ENCODE measurements at regions not wholly inside any gene's neighbourhood (a gene's known extent, or its start where the extent isn't known, plus 50 kb on each side); places are given as distances from the start of the nearest gene placed in this dataset.

GRCh38 chr2:79210274-79210917 lies 50.8 kb upstream of the REG3A start:
- no peak overlapping the region for H3K9ac ChIP-seq (ENCODE audit: insufficient read depth in 1 of 2, low read depth in 2 of 2, low read length in 2 of 2)
- H3K4me3 ChIP-seq = no peak overlapping the region
- CTCF ChIA-PET (ENCODE audit: low intra/inter-chr PET ratio) = no interaction called here
- intact Hi-C loops (cut with micrococcal nuclease) = no loop called here
- no peak overlapping the region for H2AFZ ChIP-seq (ENCODE audit: low read depth, low read length)
- POLR2A ChIA-PET = no interaction called here
- no peaks in the 10 kb centered on the region for H3K79me2 ChIP-seq (ENCODE audit: control insufficient read depth, insufficient read depth, low read length)
- H3K9me1 ChIP-seq (ENCODE audit: control insufficient read depth, insufficient read depth, low read length) = no peaks in the 10 kb centered on the region
- no peaks in the 10 kb centered on the region for H3K4me1 ChIP-seq (replicated peaks in 1 of 2; ENCODE audit: control insufficient read depth in 2 of 2, insufficient read depth in 2 of 2, low read length in 2 of 2)
- in situ Hi-C loops (cut with MboI) = no loop called here
- H4K20me1 ChIP-seq (replicated peaks; ENCODE audit: control insufficient read depth, insufficient read depth, low read length) = no peaks in the 10 kb centered on the region
- no peak for FAIRE-seq
- no peak overlapping the region for H3K4me2 ChIP-seq (ENCODE audit: insufficient read depth, low read length)
- no peak for DNase-seq (ENCODE audit: extremely low read depth in 1 of 4, low spot score in 3 of 4)
- H3K27me3 ChIP-seq (ENCODE audit: control insufficient read depth in 2 of 2, insufficient read depth in 2 of 2, low read length in 2 of 2) = no peaks in the 10 kb centered on the region
- no peak for ATAC-seq
- H3K36me3 ChIP-seq (ENCODE audit: control insufficient read depth, insufficient read depth, low read length) = no peaks in the 10 kb centered on the region
- H3K27ac ChIP-seq (ENCODE audit: extremely low read depth, low read depth, low read length) = no peak overlapping the region
- no TSS peak for BruUV-seq (replicated peaks)
- no peaks in the 10 kb centered on the region for H3K9me3 ChIP-seq (replicated peaks; ENCODE audit: control insufficient read depth, insufficient read depth, low read depth, low read length)
- 0% methylated on average over 2 of the region's 2 CpGs for WGBS (ENCODE audit: insufficient coverage, low coverage, missing lambda C conversion rate)
- TF ChIP-seq PREB (CRISPR knock-in tag; IDR thresholded peaks at IDR 0.05) (no peak), ZKSCAN8 (CRISPR knock-in tag; IDR thresholded peaks at IDR 0.05) (no peak), HNRNPK (IDR thresholded peaks at IDR 0.05; ENCODE audit: low read depth, low read length, poor library complexity, severe bottlenecking) (no peak), MGA (IDR thresholded peaks at IDR 0.05) (no peak), C11orf30 (IDR thresholded peaks at IDR 0.05; ENCODE audit: low read depth) (no peak), ZNF57 (CRISPR knock-in tag; IDR thresholded peaks at IDR 0.05) (no peak), USF2 (CRISPR knock-in tag; IDR thresholded peaks at IDR 0.05) (no peak), ZNF699 (CRISPR knock-in tag; IDR thresholded peaks at IDR 0.05; ENCODE audit: insufficient replicate concordance) (no peak), NCOA1 (IDR thresholded peaks at IDR 0.05; ENCODE audit: low read depth) (no peak), RBM15 (IDR thresholded peaks at IDR 0.05; ENCODE audit: insufficient read depth, low read length) (no peak)
